Mesenchymal stem cell (in vitro differentiated cells and primary cell): ENCODE measurements at regions not wholly inside any gene's neighbourhood (a gene's known extent, or its start where the extent isn't known, plus 50 kb on each side); places are given as distances from the start of the nearest gene placed in this dataset.

Experiments
- DNase-seq: peaks from one replicate; pipeline ENCODE4 v3.0.0-alpha.2; 2013
- H2AFZ ChIP-seq: one replicate; pipeline ENCODE4 v1.6.1; 2013; ENCODE audit warnings: low read depth, mild to moderate bottlenecking, control low read depth, inconsistent platforms, low read length, moderate library complexity
- H2AK5ac ChIP-seq: 2 replicates; pipeline ENCODE4 v1.6.1; 2013; ENCODE audit warnings: low read length, moderate library complexity, mild to moderate bottlenecking, inconsistent platforms; ENCODE audit not compliant: severe bottlenecking
- H2BK120ac ChIP-seq: one replicate; pipeline ENCODE4 v1.6.1; 2013; ENCODE audit warnings: low read depth, mild to moderate bottlenecking, inconsistent platforms, low read length, moderate library complexity
- H2BK12ac ChIP-seq, 2 experiments: one replicate each; pipeline ENCODE4 v1.6.1; 2013; ENCODE audit warnings: inconsistent platforms in 2 of 2, low read length in 2 of 2, mild to moderate bottlenecking in 2 of 2, moderate library complexity in 2 of 2, control low read depth in 1 of 2
- H2BK15ac ChIP-seq: one replicate; pipeline ENCODE4 v1.6.1; 2013; ENCODE audit warnings: mild to moderate bottlenecking, low read depth, inconsistent platforms; ENCODE audit not compliant: poor library complexity, severe bottlenecking
- H2BK5ac ChIP-seq: 2 replicates; pipeline ENCODE4 v1.6.1; 2013; ENCODE audit warnings: low read depth, mild to moderate bottlenecking, low read length, control low read depth, inconsistent platforms; ENCODE audit not compliant: poor library complexity, severe bottlenecking
- H3K14ac ChIP-seq, 2 experiments: one replicate each; pipeline ENCODE4 v1.6.1; 2013; ENCODE audit warnings: inconsistent platforms in 2 of 2, low read length in 2 of 2, control low read depth in 1 of 2, mild to moderate bottlenecking in 1 of 2, moderate library complexity in 1 of 2
- H3K18ac ChIP-seq, 2 experiments: one replicate each; pipeline ENCODE4 v1.6.1; 2013; ENCODE audit warnings: inconsistent platforms in 2 of 2, low read length in 2 of 2, control low read depth in 1 of 2, low read depth in 1 of 2, mild to moderate bottlenecking in 1 of 2
- H3K23ac ChIP-seq, 2 experiments: one replicate each; pipeline ENCODE4 v1.6.1; 2013; ENCODE audit warnings: inconsistent platforms in 2 of 2, low read length in 2 of 2, mild to moderate bottlenecking in 2 of 2, moderate library complexity in 2 of 2, control low read depth in 1 of 2
- H3K27ac ChIP-seq: 2 replicates; pipeline ENCODE4 v1.5.1; 2013; ENCODE audit warnings: mild to moderate bottlenecking, moderate library complexity, low read length, control low read depth, inconsistent platforms; ENCODE audit not compliant: poor library complexity, severe bottlenecking
- H3K27me3 ChIP-seq, 2 experiments: 2 replicates each; pipeline versions ENCODE4 v1.6.1 to v1.7.0; 2013; ENCODE audit warnings: low read length in 2 of 2, mild to moderate bottlenecking in 2 of 2, moderate library complexity in 2 of 2, control low read depth in 1 of 2, inconsistent platforms in 1 of 2; ENCODE audit not compliant: control insufficient read depth in 1 of 2, insufficient read depth in 1 of 2
- H3K36me3 ChIP-seq, 2 experiments: 2 replicates each; pipeline versions ENCODE4 v1.6.1 to v1.7.0; 2013; ENCODE audit warnings: low read length in 2 of 2, control low read depth in 1 of 2, inconsistent platforms in 1 of 2, low read depth in 1 of 2, mild to moderate bottlenecking in 1 of 2; ENCODE audit not compliant: insufficient read depth in 2 of 2, control insufficient read depth in 1 of 2
- H3K4ac ChIP-seq, 2 experiments: one replicate each; pipeline ENCODE4 v1.6.1; 2013; ENCODE audit warnings: inconsistent platforms in 2 of 2, low read length in 2 of 2, mild to moderate bottlenecking in 2 of 2, moderate library complexity in 2 of 2, control low read depth in 1 of 2, low read depth in 1 of 2
- H3K4me1 ChIP-seq: 2 replicates; pipeline ENCODE4 v1.6.1; 2013; ENCODE audit warnings: low read depth, low read length, control low read depth; ENCODE audit not compliant: control insufficient read depth, insufficient read depth
- H3K4me2 ChIP-seq: 2 replicates; pipeline ENCODE4 v1.6.1; 2013; ENCODE audit warnings: low read length, mild to moderate bottlenecking, inconsistent platforms; ENCODE audit not compliant: poor library complexity, severe bottlenecking
- H3K4me3 ChIP-seq, 2 experiments: 2 replicates each; pipeline versions ENCODE4 v1.5.1 to v1.7.0; 2013; ENCODE audit warnings: low read length in 2 of 2, mild to moderate bottlenecking in 2 of 2, control low read depth in 1 of 2, low read depth in 1 of 2; ENCODE audit not compliant: insufficient read depth in 1 of 2
- H3K79me1 ChIP-seq: replicated peaks from 2 replicates; pipeline ENCODE4 v1.6.1; 2013; ENCODE audit warnings: mild to moderate bottlenecking, control low read depth, low read length, inconsistent platforms; ENCODE audit not compliant: poor library complexity, severe bottlenecking
- H3K9ac ChIP-seq: 2 replicates; pipeline ENCODE4 v1.7.0; 2013; ENCODE audit warnings: mild to moderate bottlenecking, low read length, moderate library complexity
- H3K9me3 ChIP-seq: 2 replicates; pipeline ENCODE4 v1.7.0; 2013; ENCODE audit warnings: mild to moderate bottlenecking, low read length; ENCODE audit not compliant: control insufficient read depth
- H4K8ac ChIP-seq: one replicate; pipeline ENCODE4 v1.6.1; 2013; ENCODE audit warnings: inconsistent platforms, mild to moderate bottlenecking, low read length, moderate library complexity
- H4K91ac ChIP-seq: one replicate; pipeline ENCODE4 v1.6.1; 2013; ENCODE audit warnings: mild to moderate bottlenecking, low read length, inconsistent platforms
- WGBS: methylation state at CpG from one replicate; pipeline ENCODE4 v1.1.7; 2013; ENCODE audit warnings: mixed read lengths; 5-methylcytosine and 5-hydroxymethylcytosine counted together

DNA sequence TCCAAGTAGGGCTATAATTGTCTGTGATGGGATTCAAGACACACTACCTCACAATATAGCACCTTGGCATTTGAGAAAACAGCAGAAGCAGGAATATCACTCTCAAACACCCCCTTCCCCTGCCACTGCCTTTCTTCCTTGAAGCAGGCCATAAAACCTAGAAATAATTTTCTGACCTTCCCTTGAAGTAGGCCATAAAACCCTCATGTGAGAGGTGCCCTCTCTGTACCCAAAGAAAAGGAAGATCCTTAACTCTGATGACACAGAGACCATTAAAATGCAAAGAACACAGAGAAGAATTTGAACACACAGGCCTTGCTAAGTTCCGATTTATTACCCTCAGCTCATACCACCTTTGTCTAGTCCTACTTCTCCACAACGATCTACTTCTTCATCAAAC is 631.7 kb upstream of the CADM1 start:
- 63% methylated on average over 2 of the region's 2 CpGs for WGBS
- Histone ChIP-seq H3K27me3 (peaks cover 0 to 22% of the 10 kb centered on the region in 2 experiments), H4K91ac (no peak overlapping the region), H3K79me1 (no peaks in the 10 kb centered on the region), H3K14ac (no peak overlapping the region), H3K4me2 (no peak overlapping the region), H3K4me1 (peaks cover 4% of the 10 kb centered on the region), H3K4ac (no peak overlapping the region), H3K4me3 (no peak overlapping the region), H2BK15ac (no peak overlapping the region), H2BK5ac (no peak overlapping the region), H3K9me3 (no peaks in the 10 kb centered on the region), H2BK120ac (no peak overlapping the region), H3K18ac (no peak overlapping the region), H2BK12ac (no peak overlapping the region), H3K36me3 (no peaks in the 10 kb centered on the region), H3K27ac (no peak overlapping the region), H2AK5ac (no peak overlapping the region), H4K8ac (no peak overlapping the region), H3K9ac (no peak overlapping the region), H3K23ac (no peak overlapping the region), H2AFZ (no peak overlapping the region)
- no peak for DNase-seq

DNA sequence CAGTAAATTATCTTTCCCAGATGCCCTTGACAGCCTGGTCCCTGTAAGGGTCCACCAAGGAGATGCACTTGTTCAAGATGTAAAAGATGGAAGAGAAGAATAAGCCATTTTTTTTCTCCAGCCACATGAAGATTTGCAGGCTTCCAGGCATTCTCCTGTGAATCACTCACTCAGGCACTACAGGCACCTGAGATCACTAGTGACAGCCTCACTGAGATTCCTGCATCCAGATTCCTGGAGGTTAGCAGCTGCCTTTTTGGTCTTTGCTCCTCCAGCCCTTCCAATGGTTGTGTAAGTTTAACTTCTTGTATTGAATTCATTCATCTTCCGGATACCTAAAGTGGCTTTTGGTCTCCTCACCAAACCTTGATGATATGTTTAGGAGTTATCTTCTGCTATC is 630.2 kb upstream of the CADM1 start:
- Histone ChIP-seq H3K18ac (no peak overlapping the region), H3K4me3 (no peak overlapping the region), H3K4me1 (peaks cover 4% of the 10 kb centered on the region), H2BK15ac (no peak overlapping the region), H3K9ac (no peak overlapping the region), H2AK5ac (no peak overlapping the region), H2BK5ac (no peak overlapping the region), H3K79me1 (no peaks in the 10 kb centered on the region), H3K23ac (no peak overlapping the region), H3K9me3 (no peaks in the 10 kb centered on the region), H3K4ac (no peak overlapping the region), H3K36me3 (no peaks in the 10 kb centered on the region), H3K4me2 (no peak overlapping the region), H2AFZ (no peak overlapping the region), H4K91ac (no peak overlapping the region), H3K14ac (no peak overlapping the region), H3K27ac (no peak overlapping the region), H2BK120ac (no peak overlapping the region), H3K27me3 (peaks cover 0 to 15% of the 10 kb centered on the region in 2 experiments), H2BK12ac (no peak overlapping the region), H4K8ac (no peak overlapping the region)
- no CpG with 5 or more reads among the region's 1 CpG for WGBS
- no peak for DNase-seq

DNA sequence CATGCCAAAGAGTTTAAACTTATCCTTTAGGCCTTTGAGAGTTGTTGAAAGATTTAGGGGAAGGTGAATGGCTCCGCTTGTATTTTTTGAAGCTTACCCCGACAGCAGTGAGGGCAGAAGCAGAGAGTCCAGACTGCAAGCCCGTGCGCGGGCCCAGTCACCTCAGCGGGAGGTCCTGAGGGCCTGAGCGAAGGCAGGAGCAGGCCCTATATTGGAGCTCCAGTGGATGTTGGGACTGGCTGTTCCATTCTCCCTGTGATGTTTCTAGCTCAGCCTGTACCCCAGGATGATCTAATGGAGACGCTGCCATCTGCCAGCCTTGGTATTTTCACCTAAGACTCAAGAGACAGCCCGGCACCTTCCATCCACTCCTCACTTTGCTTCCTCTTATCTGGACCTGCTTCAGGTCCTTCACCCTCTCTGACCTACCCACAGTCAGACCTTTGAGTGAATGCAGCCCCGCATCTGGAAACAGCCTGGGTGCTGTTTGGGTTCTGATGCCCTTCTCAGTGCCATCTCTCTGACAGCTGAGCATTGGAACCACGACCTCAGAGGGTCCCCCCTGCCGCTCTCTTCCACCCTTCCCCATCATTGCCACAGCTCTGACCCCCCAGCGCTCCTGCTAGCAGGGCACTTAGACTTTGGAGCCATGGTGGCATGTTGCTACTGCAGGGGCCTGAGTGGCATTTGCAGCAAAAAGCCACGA is 628.2 kb upstream of the CADM1 start:
- peaks cover 0 to 9% of the 10 kb centered on the region in 2 experiments for H3K27me3 ChIP-seq
- H2BK12ac ChIP-seq = no peak overlapping the region
- H2BK120ac ChIP-seq = no peak overlapping the region
- H3K4me1 ChIP-seq = peaks cover 4% of the 10 kb centered on the region
- no peaks in the 10 kb centered on the region for H3K36me3 ChIP-seq
- no peak overlapping the region for H3K4me3 ChIP-seq
- no peak overlapping the region for H2AFZ ChIP-seq
- no peak overlapping the region for H3K27ac ChIP-seq
- no peak overlapping the region for H3K18ac ChIP-seq
- no peak overlapping the region for H4K91ac ChIP-seq
- DNase-seq = no peak
- WGBS = 83% methylated on average over 14 of the region's 14 CpGs
- H3K23ac ChIP-seq = no peak overlapping the region
- H4K8ac ChIP-seq = no peak overlapping the region
- no peaks in the 10 kb centered on the region for H3K79me1 ChIP-seq
- no peak overlapping the region for H2AK5ac ChIP-seq
- H2BK15ac ChIP-seq = no peak overlapping the region
- H3K14ac ChIP-seq = no peak overlapping the region
- H3K4me2 ChIP-seq = no peak overlapping the region
- no peaks in the 10 kb centered on the region for H3K9me3 ChIP-seq
- H3K9ac ChIP-seq = no peak overlapping the region
- no peak overlapping the region for H3K4ac ChIP-seq
- H2BK5ac ChIP-seq = no peak overlapping the region

DNA sequence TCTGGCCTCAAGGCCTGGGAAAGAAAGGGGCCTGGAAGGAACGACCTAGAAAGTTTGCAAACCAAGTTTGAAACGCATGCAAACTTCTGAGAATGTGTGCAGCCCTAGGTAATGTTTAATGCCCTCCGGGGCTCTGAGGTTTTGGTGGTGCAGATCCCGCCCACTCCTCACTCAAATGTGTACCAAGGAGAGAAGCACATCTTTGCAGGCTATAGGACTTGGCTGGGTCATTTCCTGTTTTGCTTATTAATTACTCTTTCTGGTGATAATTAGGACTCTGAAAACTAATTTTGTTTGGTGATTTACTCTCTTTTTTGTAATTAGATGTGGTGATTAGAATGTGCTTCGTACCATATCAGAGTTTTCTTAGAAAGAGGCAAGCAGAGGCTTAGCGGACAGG is 625.9 kb upstream of the CADM1 start:
- Histone ChIP-seq H2BK15ac (no peak overlapping the region), H3K18ac (no peak overlapping the region), H3K4me2 (no peak overlapping the region), H3K36me3 (no peaks in the 10 kb centered on the region), H2BK120ac (no peak overlapping the region), H2BK5ac (no peak overlapping the region), H3K27ac (no peak overlapping the region), H2BK12ac (no peak overlapping the region), H2AFZ (no peak overlapping the region), H3K14ac (no peak overlapping the region), H3K79me1 (no peaks in the 10 kb centered on the region), H2AK5ac (no peak overlapping the region), H4K91ac (no peak overlapping the region), H3K4me3 (no peak overlapping the region), H4K8ac (no peak overlapping the region), H3K4ac (no peak overlapping the region), H3K9me3 (no peaks in the 10 kb centered on the region), H3K27me3 (peaks cover 0 to 20% of the 10 kb centered on the region in 2 experiments), H3K9ac (no peak overlapping the region), H3K4me1 (peaks cover 4% of the 10 kb centered on the region), H3K23ac (no peak overlapping the region)
- 70% methylated on average over 6 of the region's 6 CpGs for WGBS
- no peak for DNase-seq
